ENCODE measurements at regions not wholly inside any gene's neighbourhood (a gene's known extent, or its start where the extent isn't known, plus 50 kb on each side); places are given as distances from the start of the nearest gene placed in this dataset.

DNA sequence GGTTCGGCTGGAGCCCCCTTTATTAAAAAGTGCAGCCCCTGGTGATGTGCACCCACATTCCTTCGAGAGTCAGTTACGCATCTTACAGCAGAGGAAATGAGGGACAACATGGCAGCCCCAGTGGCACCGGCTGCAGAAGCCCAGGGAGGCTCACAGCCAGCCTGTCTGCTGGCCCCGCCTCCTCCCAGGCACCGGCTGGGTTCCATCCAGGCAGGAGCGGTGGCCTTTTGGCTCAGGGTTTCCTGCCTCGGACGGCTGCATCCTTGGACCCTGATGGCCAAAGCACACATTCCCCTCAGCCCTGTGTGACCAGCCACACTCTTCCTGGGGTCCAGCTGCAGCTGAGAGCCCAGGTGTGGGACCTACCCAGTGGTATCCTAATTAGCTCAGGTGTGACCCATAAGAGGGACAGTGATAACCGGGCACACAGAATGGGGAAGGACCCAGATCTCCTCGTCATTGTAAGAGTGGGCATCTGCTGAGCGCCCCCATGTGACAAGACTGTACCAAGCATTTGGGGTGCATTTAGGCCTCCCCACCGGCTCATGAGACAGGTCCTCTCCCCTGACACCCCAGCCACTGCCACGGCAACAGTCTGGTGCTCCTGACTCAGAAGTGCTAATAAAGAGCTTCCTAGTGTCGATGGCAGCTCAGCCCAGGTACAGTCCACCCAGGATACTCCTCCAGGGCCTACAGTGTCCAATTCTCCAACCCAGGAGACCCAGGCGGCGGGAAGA, 63.3 kb upstream of the CHST15 start:
- peaks cover 11% of the 10 kb centered on the region for H3K9me3 ChIP-seq (ENCODE audit: control insufficient read depth, insufficient read depth, low read length)
- in situ Hi-C loops (cut with MboI; ENCODE audit: low sequenced_read_pairs) (no loop called here), intact Hi-C loops (cut with micrococcal nuclease) (no loop called here), dilution Hi-C loops (cut with HindIII; ENCODE audit: low sequenced_read_pairs, unreplicated experiment) (no loop called here)
- H3K56ac ChIP-seq (ENCODE audit: extremely low read depth, insufficient read depth, low read length): no peak overlapping the region; the same call in 1 of the 2 replicates
- no peak for DNase-seq
- no peak overlapping the region for H4K5ac ChIP-seq (ENCODE audit: low read depth, low read length)
- H3K4me2 ChIP-seq (ENCODE audit: low read depth, low read length): no peak overlapping the region
- H2AFZ ChIP-seq (replicated peaks; ENCODE audit: low read length, poor library complexity): no peak overlapping the region
- no peak overlapping the region for H2BK15ac ChIP-seq (ENCODE audit: low read depth, low read length)
- ChIA-PET POLR2A (ENCODE audit: unreplicated experiment) (no interaction called here), CTCF (no interaction called here)
- H3K4ac ChIP-seq (ENCODE audit: low read depth, low read length): no peak overlapping the region
- H3K14ac ChIP-seq (replicated peaks; ENCODE audit: low read depth, low read length): no peak overlapping the region
- no peak overlapping the region for H2AK5ac ChIP-seq (ENCODE audit: low read depth, low read length)
- H3K27ac ChIP-seq (ENCODE audit: insufficient read depth, low read length): no peak overlapping the region
- H2BK5ac ChIP-seq (ENCODE audit: low read depth, low read length, poor library complexity, severe bottlenecking): no peak overlapping the region
- H2BK120ac ChIP-seq (ENCODE audit: low read depth, low read length): no peak overlapping the region
- no peaks in the 10 kb centered on the region for H3K36me3 ChIP-seq (ENCODE audit: control insufficient read depth, insufficient read depth, low read length)
- no peak overlapping the region for H4K91ac ChIP-seq (ENCODE audit: insufficient read depth, low read depth, low read length)
- no peak overlapping the region for H3K23ac ChIP-seq (ENCODE audit: low read depth, low read length)
- no peaks in the 10 kb centered on the region for H3K27me3 ChIP-seq (ENCODE audit: control insufficient read depth, insufficient read depth, low read length)
- TF ChIP-seq NFE2L2 (IDR thresholded peaks at IDR 0.05; ENCODE audit: low read depth, low read length): no peak
- TF ChIP-seq BHLHE40 (IDR thresholded peaks at IDR 0.05; ENCODE audit: low read depth, low read length): no peak
- no peak for TF ChIP-seq RCOR1 (IDR thresholded peaks at IDR 0.05; ENCODE audit: insufficient replicate concordance, low read length)
- no peak for TF ChIP-seq FOS (IDR thresholded peaks at IDR 0.05; ENCODE audit: low read depth, low read length)
- TF ChIP-seq RFX5 (IDR thresholded peaks at IDR 0.05; ENCODE audit: low read depth, low read length): no peak
- no peak for TF ChIP-seq MAFK (IDR thresholded peaks at IDR 0.05; ENCODE audit: low read depth, low read length)
- TF ChIP-seq, protein P1, sequence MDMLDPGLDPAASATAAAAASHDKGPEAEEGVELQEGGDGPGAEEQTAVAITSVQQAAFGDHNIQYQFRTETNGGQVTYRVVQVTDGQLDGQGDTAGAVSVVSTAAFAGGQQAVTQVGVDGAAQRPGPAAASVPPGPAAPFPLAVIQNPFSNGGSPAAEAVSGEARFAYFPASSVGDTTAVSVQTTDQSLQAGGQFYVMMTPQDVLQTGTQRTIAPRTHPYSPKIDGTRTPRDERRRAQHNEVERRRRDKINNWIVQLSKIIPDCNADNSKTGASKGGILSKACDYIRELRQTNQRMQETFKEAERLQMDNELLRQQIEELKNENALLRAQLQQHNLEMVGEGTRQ (IDR thresholded peaks at IDR 0.05; ENCODE audit: low read depth, low read length): no peak
- no peak overlapping the region for H3K9ac ChIP-seq (ENCODE audit: low read depth, low read length)
- H3K18ac ChIP-seq (ENCODE audit: low read depth, low read length): no peak overlapping the region; the same call in 1 of the 2 replicates
- no TSS peak for BruUV-seq (replicated peaks)
- no peak overlapping the region for H2BK20ac ChIP-seq (ENCODE audit: low read depth, low read length)
- peaks cover 10% of the 10 kb centered on the region; the same call in 1 of the 2 replicates for H3K9me1 ChIP-seq (ENCODE audit: insufficient read depth, low read length)
- no peak for ATAC-seq (ENCODE audit: low read depth)
- no peak overlapping the region for H4K8ac ChIP-seq (ENCODE audit: low read depth in 2 of 2, low read length in 2 of 2)
- H2AK9ac ChIP-seq (replicated peaks; ENCODE audit: low read depth, low read length, poor library complexity): no peak overlapping the region
- H3K4me3 ChIP-seq (ENCODE audit: insufficient read depth, low read depth, low read length): no peak overlapping the region
- no peaks in the 10 kb centered on the region for H3K79me1 ChIP-seq (ENCODE audit: low read depth in 1 of 2, low read length in 2 of 2)
- WGBS, 2 experiments (ENCODE audit: extremely low coverage in 2 of 2, insufficient read length in 1 of 2): 47% methylated on average over 8 of the region's 17 CpGs; no CpG with 5 or more reads in 1 of the 2 experiments
- H3K4me1 ChIP-seq (ENCODE audit: control insufficient read depth, insufficient read depth, low read length): peaks cover 15% of the 10 kb centered on the region; the same call in 1 of the 2 replicates
- no peaks in the 10 kb centered on the region; the same call in 1 of the 2 replicates for H4K20me1 ChIP-seq (ENCODE audit: insufficient read depth, low read length)
